ENCODE measurements at regions not wholly inside any gene's neighbourhood (a gene's known extent, or its start where the extent isn't known, plus 50 kb on each side); places are given as distances from the start of the nearest gene placed in this dataset.

DNA sequence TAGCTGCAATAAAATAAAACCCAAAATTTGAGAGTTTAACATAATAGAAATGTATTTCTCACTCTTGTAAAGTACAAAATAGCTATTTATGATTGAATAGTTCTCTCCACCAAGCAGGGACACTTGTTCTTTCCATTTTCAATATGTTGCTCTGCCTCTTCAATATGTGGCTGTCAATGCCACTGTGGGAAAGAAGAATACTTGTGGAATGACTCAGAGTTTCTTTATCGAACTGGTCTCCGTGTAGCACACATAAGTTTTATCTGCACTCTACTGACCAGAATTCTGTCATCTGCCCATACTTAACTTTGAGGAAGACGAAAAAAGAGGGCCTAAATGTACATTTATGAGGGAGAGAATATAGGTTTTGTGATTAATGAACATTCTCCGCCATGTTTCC lies 256.9 kb downstream of the ATXN7L3B start:
- no peak for TF ChIP-seq ARNTL (CRISPR knock-in tag; IDR thresholded peaks at IDR 0.05; ENCODE audit: borderline replicate concordance, low read depth)
- TF ChIP-seq GLIS3 (CRISPR knock-in tag; IDR thresholded peaks at IDR 0.05), result no peak
- TF ChIP-seq, protein P1, sequence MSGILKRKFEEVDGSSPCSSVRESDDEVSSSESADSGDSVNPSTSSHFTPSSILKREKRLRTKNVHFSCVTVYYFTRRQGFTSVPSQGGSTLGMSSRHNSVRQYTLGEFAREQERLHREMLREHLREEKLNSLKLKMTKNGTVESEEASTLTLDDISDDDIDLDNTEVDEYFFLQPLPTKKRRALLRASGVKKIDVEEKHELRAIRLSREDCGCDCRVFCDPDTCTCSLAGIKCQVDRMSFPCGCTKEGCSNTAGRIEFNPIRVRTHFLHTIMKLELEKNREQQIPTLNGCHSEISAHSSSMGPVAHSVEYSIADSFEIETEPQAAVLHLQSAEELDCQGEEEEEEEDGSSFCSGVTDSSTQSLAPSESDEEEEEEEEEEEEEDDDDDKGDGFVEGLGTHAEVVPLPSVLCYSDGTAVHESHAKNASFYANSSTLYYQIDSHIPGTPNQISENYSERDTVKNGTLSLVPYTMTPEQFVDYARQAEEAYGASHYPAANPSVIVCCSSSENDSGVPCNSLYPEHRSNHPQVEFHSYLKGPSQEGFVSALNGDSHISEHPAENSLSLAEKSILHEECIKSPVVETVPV (CRISPR knock-in tag; IDR thresholded peaks at IDR 0.05), result no peak
- TF ChIP-seq, protein P2, sequence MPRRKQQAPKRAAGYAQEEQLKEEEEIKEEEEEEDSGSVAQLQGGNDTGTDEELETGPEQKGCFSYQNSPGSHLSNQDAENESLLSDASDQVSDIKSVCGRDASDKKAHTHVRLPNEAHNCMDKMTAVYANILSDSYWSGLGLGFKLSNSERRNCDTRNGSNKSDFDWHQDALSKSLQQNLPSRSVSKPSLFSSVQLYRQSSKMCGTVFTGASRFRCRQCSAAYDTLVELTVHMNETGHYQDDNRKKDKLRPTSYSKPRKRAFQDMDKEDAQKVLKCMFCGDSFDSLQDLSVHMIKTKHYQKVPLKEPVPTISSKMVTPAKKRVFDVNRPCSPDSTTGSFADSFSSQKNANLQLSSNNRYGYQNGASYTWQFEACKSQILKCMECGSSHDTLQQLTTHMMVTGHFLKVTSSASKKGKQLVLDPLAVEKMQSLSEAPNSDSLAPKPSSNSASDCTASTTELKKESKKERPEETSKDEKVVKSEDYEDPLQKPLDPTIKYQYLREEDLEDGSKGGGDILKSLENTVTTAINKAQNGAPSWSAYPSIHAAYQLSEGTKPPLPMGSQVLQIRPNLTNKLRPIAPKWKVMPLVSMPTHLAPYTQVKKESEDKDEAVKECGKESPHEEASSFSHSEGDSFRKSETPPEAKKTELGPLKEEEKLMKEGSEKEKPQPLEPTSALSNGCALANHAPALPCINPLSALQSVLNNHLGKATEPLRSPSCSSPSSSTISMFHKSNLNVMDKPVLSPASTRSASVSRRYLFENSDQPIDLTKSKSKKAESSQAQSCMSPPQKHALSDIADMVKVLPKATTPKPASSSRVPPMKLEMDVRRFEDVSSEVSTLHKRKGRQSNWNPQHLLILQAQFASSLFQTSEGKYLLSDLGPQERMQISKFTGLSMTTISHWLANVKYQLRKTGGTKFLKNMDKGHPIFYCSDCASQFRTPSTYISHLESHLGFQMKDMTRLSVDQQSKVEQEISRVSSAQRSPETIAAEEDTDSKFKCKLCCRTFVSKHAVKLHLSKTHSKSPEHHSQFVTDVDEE (CRISPR knock-in tag; IDR thresholded peaks at IDR 0.05), result no peak
- TF ChIP-seq, protein P3, sequence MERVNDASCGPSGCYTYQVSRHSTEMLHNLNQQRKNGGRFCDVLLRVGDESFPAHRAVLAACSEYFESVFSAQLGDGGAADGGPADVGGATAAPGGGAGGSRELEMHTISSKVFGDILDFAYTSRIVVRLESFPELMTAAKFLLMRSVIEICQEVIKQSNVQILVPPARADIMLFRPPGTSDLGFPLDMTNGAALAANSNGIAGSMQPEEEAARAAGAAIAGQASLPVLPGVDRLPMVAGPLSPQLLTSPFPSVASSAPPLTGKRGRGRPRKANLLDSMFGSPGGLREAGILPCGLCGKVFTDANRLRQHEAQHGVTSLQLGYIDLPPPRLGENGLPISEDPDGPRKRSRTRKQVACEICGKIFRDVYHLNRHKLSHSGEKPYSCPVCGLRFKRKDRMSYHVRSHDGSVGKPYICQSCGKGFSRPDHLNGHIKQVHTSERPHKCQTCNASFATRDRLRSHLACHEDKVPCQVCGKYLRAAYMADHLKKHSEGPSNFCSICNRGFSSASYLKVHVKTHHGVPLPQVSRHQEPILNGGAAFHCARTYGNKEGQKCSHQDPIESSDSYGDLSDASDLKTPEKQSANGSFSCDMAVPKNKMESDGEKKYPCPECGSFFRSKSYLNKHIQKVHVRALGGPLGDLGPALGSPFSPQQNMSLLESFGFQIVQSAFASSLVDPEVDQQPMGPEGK (CRISPR knock-in tag; IDR thresholded peaks at IDR 0.05; ENCODE audit: borderline replicate concordance), result no peak
- TF ChIP-seq TCF4 (CRISPR knock-in tag; IDR thresholded peaks at IDR 0.05; ENCODE audit: borderline replicate concordance), result no peak
- no peak for TF ChIP-seq SNAI2 (CRISPR knock-in tag; IDR thresholded peaks at IDR 0.05)
- TF ChIP-seq ZFP3 (CRISPR knock-in tag; IDR thresholded peaks at IDR 0.05), result no peak
- TF ChIP-seq, protein P4, sequence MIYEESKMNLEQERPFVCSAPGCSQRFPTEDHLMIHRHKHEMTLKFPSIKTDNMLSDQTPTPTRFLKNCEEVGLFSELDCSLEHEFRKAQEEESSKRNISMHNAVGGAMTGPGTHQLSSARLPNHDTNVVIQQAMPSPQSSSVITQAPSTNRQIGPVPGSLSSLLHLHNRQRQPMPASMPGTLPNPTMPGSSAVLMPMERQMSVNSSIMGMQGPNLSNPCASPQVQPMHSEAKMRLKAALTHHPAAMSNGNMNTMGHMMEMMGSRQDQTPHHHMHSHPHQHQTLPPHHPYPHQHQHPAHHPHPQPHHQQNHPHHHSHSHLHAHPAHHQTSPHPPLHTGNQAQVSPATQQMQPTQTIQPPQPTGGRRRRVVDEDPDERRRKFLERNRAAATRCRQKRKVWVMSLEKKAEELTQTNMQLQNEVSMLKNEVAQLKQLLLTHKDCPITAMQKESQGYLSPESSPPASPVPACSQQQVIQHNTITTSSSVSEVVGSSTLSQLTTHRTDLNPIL (CRISPR knock-in tag; IDR thresholded peaks at IDR 0.05; ENCODE audit: low read depth), result no peak
- TF ChIP-seq BACH2 (CRISPR knock-in tag; IDR thresholded peaks at IDR 0.05; ENCODE audit: borderline replicate concordance), result no peak
- TF ChIP-seq PPARA (CRISPR knock-in tag; IDR thresholded peaks at IDR 0.05; ENCODE audit: borderline replicate concordance), result no peak
- TF ChIP-seq ZFP30 (CRISPR knock-in tag; IDR thresholded peaks at IDR 0.05), result no peak
- TF ChIP-seq ZNF8 (CRISPR knock-in tag; IDR thresholded peaks at IDR 0.05), result no peak
- TF ChIP-seq ZNF70 (CRISPR knock-in tag; IDR thresholded peaks at IDR 0.05), result no peak
- TF ChIP-seq ZC3H10 (CRISPR knock-in tag; IDR thresholded peaks at IDR 0.05), result no peak
- TF ChIP-seq ISL1 (CRISPR knock-in tag; IDR thresholded peaks at IDR 0.05), result no peak
- ATAC-seq, result no peak

DNA sequence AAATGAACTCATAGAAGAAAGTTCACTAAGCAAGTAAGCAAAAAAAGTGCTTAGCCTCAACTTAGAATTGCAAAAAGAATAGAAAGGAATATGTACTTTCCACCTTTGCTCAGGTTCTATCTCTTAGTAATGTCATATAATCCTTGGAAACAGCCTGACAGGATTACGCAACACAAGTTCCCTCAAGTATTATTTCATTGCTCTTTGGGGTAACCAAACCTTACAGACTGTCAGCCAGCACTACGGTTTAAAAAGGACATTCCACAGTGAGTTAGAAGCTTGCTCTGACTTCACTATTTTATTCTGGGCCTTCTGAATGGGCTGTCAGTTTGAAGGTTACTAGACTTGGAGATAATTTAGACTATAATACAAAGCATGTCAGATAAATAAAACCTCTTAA lies 264.0 kb downstream of the ATXN7L3B start:
- TF ChIP-seq PPARA (CRISPR knock-in tag; IDR thresholded peaks at IDR 0.05; ENCODE audit: borderline replicate concordance) (no peak), CSDC2 (CRISPR knock-in tag; IDR thresholded peaks at IDR 0.05) (no peak), ZC3H10 (CRISPR knock-in tag; IDR thresholded peaks at IDR 0.05) (no peak), ZFP30 (CRISPR knock-in tag; IDR thresholded peaks at IDR 0.05) (no peak), OSR1 (CRISPR knock-in tag; IDR thresholded peaks at IDR 0.05) (no peak), ZNF8 (CRISPR knock-in tag; IDR thresholded peaks at IDR 0.05) (no peak), ARNTL (CRISPR knock-in tag; IDR thresholded peaks at IDR 0.05; ENCODE audit: borderline replicate concordance, low read depth) (no peak), ESRRG (CRISPR knock-in tag; IDR thresholded peaks at IDR 0.05) (no peak)
- TF ChIP-seq, protein P4 (CRISPR knock-in tag; IDR thresholded peaks at IDR 0.05; ENCODE audit: low read depth), result no peak
- no peak for ATAC-seq

DNA sequence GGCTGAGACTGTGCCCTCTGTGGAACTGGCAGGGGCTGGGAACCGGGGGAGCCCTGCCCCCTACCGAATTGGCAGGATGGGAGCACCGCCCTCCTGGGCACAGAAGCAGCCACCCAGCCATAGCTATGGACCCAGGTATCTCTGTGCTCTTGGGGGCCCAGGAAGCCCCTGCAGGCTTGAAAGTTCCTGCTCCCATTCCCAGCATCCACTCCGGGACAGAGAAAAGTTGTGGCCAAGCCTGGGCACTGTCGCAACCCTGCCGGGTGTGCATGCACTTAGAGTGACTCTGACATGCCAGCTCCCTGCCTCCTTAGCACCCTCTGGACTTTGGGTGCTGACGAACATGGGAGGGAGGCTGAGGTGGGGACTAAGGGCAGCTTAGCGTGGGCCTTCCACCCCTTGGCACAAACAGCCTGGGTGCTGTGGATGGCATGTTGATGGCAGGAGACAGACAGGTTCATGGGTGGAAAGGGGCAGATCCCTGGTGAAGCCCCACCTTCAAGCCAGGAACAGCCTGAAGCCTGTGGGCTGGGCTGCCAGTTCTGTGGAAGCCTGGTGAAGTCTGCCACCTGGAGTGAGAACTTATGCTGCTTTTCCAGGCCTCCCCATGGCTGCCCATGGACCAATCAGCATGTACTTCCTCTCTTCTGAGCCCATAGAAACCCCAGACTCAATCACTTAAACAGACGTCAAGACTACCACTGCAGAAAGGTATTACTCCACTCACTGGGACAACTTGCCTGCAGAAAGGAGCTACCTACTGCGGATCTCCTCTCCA lies 279.0 kb downstream of the ATXN7L3B start:
- ATAC-seq, result peak; percentile 53
- TF ChIP-seq, protein P3 (CRISPR knock-in tag; IDR thresholded peaks at IDR 0.05; ENCODE audit: borderline replicate concordance), result no peak
- TF ChIP-seq OSR1 (CRISPR knock-in tag; IDR thresholded peaks at IDR 0.05), result no peak
